ENCODE measurements at regions not wholly inside any gene's neighbourhood (a gene's known extent, or its start where the extent isn't known, plus 50 kb on each side); places are given as distances from the start of the nearest gene placed in this dataset.

DNA sequence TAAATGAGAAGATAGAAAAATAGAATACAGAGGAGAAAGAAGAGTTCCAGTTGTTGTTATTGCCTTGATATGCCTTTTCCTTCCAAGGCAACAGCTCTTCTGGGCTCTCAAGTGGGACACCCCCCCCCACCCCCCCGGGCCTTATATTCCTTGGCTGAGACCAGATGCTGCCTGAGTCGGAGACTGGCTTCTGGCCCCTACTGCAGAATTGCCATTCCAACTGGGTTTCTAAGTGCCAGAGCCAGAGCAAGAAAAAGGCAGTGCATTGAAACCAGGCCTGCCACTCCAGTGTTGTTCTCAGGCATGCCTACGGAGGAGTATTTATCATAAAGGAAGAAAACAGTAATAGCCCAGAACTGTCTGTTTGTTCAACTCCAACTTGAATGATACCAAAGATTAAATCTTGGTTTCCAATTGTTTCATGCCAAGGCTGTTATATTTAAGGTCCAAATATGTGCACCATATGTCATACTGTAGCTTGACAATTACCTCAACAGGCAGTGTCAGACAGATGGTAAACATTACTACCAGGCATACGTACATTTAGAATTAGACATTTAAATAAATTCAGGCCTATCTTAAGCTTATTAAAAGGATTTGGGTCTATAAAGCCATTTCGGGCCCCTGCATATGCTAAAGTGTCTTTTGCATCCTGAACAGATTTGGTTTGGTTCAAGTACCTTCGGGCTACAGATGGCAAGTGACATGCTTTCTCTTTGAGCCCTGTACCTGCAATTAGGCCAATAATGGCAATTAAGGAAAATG is 209.9 kb upstream of the SEMA6D start:
- TF ChIP-seq MXI1 (IDR thresholded peaks at IDR 0.05; ENCODE audit: borderline replicate concordance, low read depth, low read length), result no peak
- TF ChIP-seq POLR2A (IDR thresholded peaks at IDR 0.05; ENCODE audit: low read depth, low read length), result no peak
- TF ChIP-seq RFX5 (IDR thresholded peaks at IDR 0.05; ENCODE audit: low read depth, low read length), result no peak
- no peak for TF ChIP-seq MAFK (IDR thresholded peaks at IDR 0.05; ENCODE audit: low read depth, low read length)
- TF ChIP-seq NFE2L2 (IDR thresholded peaks at IDR 0.05; ENCODE audit: low read depth, low read length), result no peak
- no peak for TF ChIP-seq USF2 (IDR thresholded peaks at IDR 0.05; ENCODE audit: low read depth, low read length)
- no peak for TF ChIP-seq FOS (IDR thresholded peaks at IDR 0.05; ENCODE audit: low read depth, low read length)
- TF ChIP-seq CTCF (conservative IDR thresholded peaks at IDR 0.05; ENCODE audit: low read depth, low read length), result no peak
- no peak for TF ChIP-seq CHD1 (IDR thresholded peaks at IDR 0.05; ENCODE audit: low read depth, low read length)
- TF ChIP-seq BHLHE40 (IDR thresholded peaks at IDR 0.05; ENCODE audit: low read depth, low read length), result no peak
- no peak for TF ChIP-seq RAD21 (IDR thresholded peaks at IDR 0.05; ENCODE audit: low read length)
- TF ChIP-seq MAZ (IDR thresholded peaks at IDR 0.05; ENCODE audit: borderline replicate concordance, low read depth, low read length), result no peak
- TF ChIP-seq SMC3 (IDR thresholded peaks at IDR 0.05; ENCODE audit: low read depth, low read length), result no peak
- no peak for TF ChIP-seq CEBPB (IDR thresholded peaks at IDR 0.05; ENCODE audit: low read depth, low read length)
- no peak for TF ChIP-seq RCOR1 (IDR thresholded peaks at IDR 0.05; ENCODE audit: insufficient replicate concordance, low read length)
- TF ChIP-seq, protein P1, sequence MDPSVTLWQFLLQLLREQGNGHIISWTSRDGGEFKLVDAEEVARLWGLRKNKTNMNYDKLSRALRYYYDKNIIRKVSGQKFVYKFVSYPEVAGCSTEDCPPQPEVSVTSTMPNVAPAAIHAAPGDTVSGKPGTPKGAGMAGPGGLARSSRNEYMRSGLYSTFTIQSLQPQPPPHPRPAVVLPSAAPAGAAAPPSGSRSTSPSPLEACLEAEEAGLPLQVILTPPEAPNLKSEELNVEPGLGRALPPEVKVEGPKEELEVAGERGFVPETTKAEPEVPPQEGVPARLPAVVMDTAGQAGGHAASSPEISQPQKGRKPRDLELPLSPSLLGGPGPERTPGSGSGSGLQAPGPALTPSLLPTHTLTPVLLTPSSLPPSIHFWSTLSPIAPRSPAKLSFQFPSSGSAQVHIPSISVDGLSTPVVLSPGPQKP (IDR thresholded peaks at IDR 0.05; ENCODE audit: borderline replicate concordance, low read depth, low read length), result no peak
- no peaks in the 10 kb centered on the region for H3K36me3 ChIP-seq (ENCODE audit: control insufficient read depth, insufficient read depth, low read length)
- POLR2A ChIA-PET (ENCODE audit: unreplicated experiment), result no interaction called here
- no peak overlapping the region for H3K4ac ChIP-seq (ENCODE audit: low read depth, low read length)
- H3K56ac ChIP-seq (ENCODE audit: extremely low read depth, insufficient read depth, low read length), result no peak overlapping the region
- H4K8ac ChIP-seq (ENCODE audit: low read depth in 2 of 2, low read length in 2 of 2), result no peak overlapping the region
- H4K20me1 ChIP-seq (ENCODE audit: insufficient read depth, low read length), result no peaks in the 10 kb centered on the region
- no peak overlapping the region for H3K18ac ChIP-seq (ENCODE audit: low read depth, low read length)
- no peaks in the 10 kb centered on the region for H3K27me3 ChIP-seq (ENCODE audit: control insufficient read depth, insufficient read depth, low read length)
- H2BK20ac ChIP-seq (ENCODE audit: low read depth, low read length), result no peak overlapping the region
- no peak for DNase-seq
- dilution Hi-C loops (cut with HindIII; ENCODE audit: low sequenced_read_pairs, unreplicated experiment) (no loop called here), intact Hi-C loops (cut with micrococcal nuclease) (no loop called here), in situ Hi-C loops (cut with MboI; ENCODE audit: low sequenced_read_pairs) (no loop called here)
- no peaks in the 10 kb centered on the region for H3K9me1 ChIP-seq (ENCODE audit: insufficient read depth, low read length)
- peaks cover 4% of the 10 kb centered on the region; the same call in 1 of the 2 replicates for H3K4me1 ChIP-seq (ENCODE audit: control insufficient read depth, insufficient read depth, low read length)
- no peak overlapping the region for H3K4me2 ChIP-seq (ENCODE audit: low read depth, low read length)
- WGBS, 2 experiments (ENCODE audit: extremely low coverage in 2 of 2, insufficient read length in 1 of 2), result 100% methylated on average over 2 of the region's 6 CpGs; no CpG with 5 or more reads in 1 of the 2 experiments
- CTCF ChIA-PET, result interaction anchor here (0.7 to 1.1 kb wide), 2 partner anchors 10 to 1035 kb away, joined by 3 read pairs; no protein-coding TSS in a partner anchor
- H3K27ac ChIP-seq (ENCODE audit: insufficient read depth, low read length), result no peak overlapping the region
- no peak overlapping the region for H4K91ac ChIP-seq (ENCODE audit: insufficient read depth, low read depth, low read length)
- H4K5ac ChIP-seq (ENCODE audit: low read depth, low read length), result no peak overlapping the region
- H2AK9ac ChIP-seq (replicated peaks; ENCODE audit: low read depth, low read length, poor library complexity), result no peak overlapping the region
- H3K23ac ChIP-seq (ENCODE audit: low read depth, low read length), result no peak overlapping the region
- no peak overlapping the region for H3K9ac ChIP-seq (ENCODE audit: low read depth, low read length)
- H3K79me1 ChIP-seq (ENCODE audit: low read depth in 1 of 2, low read length in 2 of 2), result no peaks in the 10 kb centered on the region
- BruUV-seq (replicated peaks), result no TSS peak
- H2BK15ac ChIP-seq (ENCODE audit: low read depth, low read length), result no peak overlapping the region
- ATAC-seq (ENCODE audit: low read depth), result no peak
- no peak overlapping the region for H2BK120ac ChIP-seq (ENCODE audit: low read depth, low read length)
- no peak overlapping the region for H3K4me3 ChIP-seq (ENCODE audit: insufficient read depth, low read depth, low read length)
- no peak overlapping the region for H2AK5ac ChIP-seq (ENCODE audit: low read depth, low read length)
- no peaks in the 10 kb centered on the region for H3K9me3 ChIP-seq (ENCODE audit: control insufficient read depth, insufficient read depth, low read length)
- no peak overlapping the region for H2BK5ac ChIP-seq (ENCODE audit: low read depth, low read length, poor library complexity, severe bottlenecking)
- H2AFZ ChIP-seq (replicated peaks; ENCODE audit: low read length, poor library complexity), result no peak overlapping the region
- H3K14ac ChIP-seq (replicated peaks; ENCODE audit: low read depth, low read length), result no peak overlapping the region

Data from IMR-90 (cell line).